Hepatic stellate cell (primary cell): ENCODE measurements at regions not wholly inside any gene's neighbourhood (a gene's known extent, or its start where the extent isn't known, plus 50 kb on each side); places are given as distances from the start of the nearest gene placed in this dataset.

Source experiments
- DNase-seq: peaks from one replicate; pipeline ENCODE4 v3.0.0; 2011; ENCODE audit warnings: low spot score

GRCh38 chr19:16000024-16000663, 51.3 kb downstream of the OR10H4 start:
- no peak for DNase-seq

GRCh38 chr19:16001481-16002312, 52.9 kb downstream of the OR10H4 start:
- peak; percentile 61 for DNase-seq

GRCh38 chr19:16002406-16003384, 53.9 kb downstream of the OR10H4 start:
- DNase-seq = no peak

GRCh38 chr19:16003391-16003790, 54.6 kb downstream of the OR10H4 start:
- DNase-seq = no peak

- DNase-seq = no peak
Measured at GRCh38 chr19:16005925-16006324, 57.1 kb downstream of the OR10H4 start.

DNA sequence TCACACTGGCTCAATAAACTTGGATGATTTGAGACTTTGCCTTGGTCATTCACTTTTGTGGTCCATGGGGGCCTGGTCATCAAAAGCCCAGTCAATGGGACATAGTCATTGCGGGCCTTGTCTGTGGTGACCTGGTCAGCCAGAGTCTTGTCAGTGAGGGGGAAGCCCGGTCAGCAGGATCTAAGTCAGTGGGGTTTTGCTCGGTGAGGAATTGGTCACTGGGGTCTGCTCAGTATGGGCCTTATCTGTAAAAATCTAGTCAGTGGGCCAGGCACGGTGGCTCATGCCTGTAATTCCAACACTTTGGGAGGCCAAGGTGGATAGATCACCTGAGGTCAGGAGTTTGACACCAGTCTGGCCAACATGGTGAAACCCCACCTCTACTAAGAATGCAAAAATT, 63.7 kb upstream of the TPM4 start:
- DNase-seq = no peak

DNA sequence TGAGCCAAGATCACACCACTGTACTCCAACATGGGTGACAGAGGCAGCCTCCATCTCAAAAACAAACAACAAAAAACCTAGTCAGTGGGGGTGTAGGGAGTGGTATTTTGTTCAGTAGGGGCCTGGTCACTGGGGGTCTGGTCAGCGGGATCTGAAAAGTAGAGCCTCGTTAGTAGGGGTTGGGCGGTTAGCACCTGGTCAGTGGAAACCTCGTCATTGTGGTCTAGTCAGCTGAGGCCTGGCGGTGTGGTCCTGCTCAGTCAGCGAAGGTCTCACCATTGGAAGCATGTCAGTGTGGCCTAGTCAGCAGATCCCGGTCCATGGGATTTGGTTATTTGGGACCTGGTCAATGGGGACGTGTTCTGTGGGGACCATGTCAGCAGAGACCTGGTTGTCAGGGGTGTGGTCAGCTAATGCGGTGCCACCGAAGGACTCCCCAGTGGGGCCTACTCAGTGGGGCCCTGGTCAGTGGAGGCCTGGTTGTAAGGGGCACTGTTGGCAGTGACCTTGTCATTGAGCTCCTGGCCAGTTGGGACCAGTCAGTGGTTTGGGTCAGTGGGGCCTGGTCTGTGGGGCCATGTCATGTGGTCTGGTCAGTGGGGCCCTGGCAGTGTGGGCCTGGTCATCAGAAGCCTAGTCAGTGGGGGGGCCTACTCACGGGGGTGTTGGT, 63.0 kb upstream of the TPM4 start:
- DNase-seq = no peak

- DNase-seq = no peak
Measured at GRCh38 chr19:16013851-16014840, 62.1 kb upstream of the TPM4 start.

GRCh38 chr19:16014923-16015804, 61.1 kb upstream of the TPM4 start:
- DNase-seq = no peak

GRCh38 chr19:16015805-16016173, 60.5 kb upstream of the TPM4 start:
- DNase-seq = no peak

DNA sequence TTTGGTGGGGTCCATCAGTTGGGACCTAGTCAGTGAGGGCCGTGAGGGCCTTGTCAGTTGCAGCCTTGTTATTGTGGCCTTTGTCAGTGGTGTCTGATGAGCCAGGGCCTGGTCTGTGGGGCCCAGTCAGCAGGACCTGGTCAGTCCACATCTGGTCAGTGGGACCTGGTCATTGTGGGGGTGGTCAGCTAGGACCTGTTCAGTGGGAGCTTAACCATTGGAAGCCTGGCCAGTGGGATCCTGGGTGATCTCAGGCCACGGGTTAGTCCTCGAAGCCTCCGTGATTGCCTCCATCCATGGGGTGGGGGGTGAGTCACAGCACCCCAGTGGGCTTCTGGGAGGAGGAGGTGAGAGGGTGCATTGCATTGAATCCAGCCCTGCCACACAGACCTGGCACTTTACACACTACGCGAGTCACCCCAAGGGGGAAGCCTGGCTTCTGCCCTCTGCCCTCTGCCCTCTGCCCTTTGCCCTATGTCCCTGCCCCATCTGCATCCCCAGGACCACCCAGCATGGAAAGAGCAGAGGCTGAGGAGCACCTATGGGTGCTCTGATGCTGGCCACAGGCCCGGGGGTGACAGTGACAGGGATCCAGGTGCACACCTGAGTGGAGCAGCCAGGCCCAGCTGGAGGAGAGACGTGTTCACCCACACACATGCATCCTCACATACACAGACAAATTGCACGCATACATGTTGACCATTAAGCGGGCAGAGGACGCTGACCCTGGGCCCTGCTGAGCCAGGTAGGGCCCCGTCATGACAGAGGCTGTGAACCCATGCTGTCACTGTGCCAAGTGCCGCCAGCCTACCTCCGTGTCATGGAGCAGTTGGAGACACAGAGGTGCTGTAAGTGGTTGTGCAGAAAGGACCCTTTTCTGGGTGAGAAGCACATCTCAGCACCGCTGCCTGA, 59.8 kb upstream of the TPM4 start:
- DNase-seq = no peak

- no peak for DNase-seq
Measured at GRCh38 chr19:16017138-16017490, 59.2 kb upstream of the TPM4 start.

DNA sequence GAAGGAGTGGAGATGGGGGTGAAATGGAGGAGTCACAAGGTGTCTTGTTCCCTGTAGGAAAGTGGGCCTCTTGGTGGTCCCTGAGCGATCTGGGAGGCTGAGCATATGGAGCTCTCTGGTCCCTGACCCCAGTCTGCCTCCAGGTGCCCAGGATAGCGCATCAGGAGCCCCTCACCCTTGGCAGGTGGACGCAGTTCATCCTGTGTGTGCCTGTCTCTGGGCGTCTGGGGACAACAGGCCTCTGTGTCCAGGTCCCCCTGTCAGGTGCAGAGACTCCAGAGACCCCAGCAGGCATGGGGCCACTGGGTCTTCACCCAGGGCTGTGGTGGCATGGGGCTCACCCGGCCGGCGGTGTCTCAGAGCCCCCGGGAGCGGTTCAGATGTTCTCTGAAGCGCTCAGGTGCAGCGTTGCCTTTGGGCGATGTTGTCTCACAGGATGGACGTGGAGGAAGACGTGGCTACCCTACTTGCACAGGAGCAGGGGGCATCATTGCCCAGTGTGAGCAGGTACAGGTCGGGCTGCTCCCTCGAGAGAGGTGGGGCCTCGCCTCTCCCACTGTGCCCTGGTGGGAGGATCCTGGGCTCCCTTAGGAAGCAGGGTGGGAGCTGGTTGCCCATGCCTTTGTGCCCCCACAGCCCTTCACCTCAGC, 58.1 kb upstream of the TPM4 start:
- no peak for DNase-seq

- no peak for DNase-seq
Measured at GRCh38 chr19:16018801-16019551, 57.3 kb upstream of the TPM4 start.

- DNase-seq = no peak
Measured at GRCh38 chr19:16019691-16020448, 56.4 kb upstream of the TPM4 start.

- DNase-seq = no peak
Measured at GRCh38 chr19:16021796-16022195, 54.5 kb upstream of the TPM4 start.

GRCh38 chr19:16022251-16022650, 54.0 kb upstream of the TPM4 start:
- DNase-seq = no peak
